ENCODE measurements at regions not wholly inside any gene's neighbourhood (a gene's known extent, or its start where the extent isn't known, plus 50 kb on each side); places are given as distances from the start of the nearest gene placed in this dataset.

DNA sequence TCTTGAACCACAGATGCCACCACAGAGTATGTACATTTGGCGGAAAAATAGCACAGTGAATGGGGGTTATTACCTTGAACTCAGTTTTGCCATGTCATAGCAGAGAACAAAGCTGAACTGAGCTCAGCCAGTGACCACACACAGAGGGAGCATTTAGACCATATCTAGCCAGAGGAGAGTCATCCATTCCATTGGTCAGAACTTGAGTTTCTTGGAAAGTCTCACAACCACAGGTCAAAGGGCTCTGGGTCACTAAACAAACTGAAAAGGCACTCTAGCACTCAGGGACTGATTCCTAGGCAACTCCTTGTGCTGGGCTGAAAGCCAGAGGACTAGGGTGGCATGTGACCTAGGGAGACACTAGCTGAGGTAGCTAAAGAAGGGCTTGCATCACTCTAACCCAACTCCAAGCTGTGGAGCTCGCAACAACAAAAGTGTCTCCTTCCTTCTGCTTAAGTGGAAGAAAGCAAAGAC lies 239.7 kb upstream of the SEMA3D start:
- no peaks in the 10 kb centered on the region for H3K27me3 Mint-ChIP-seq (ENCODE audit: insufficient read depth)
- 95% methylated on average over 2 of the region's 2 CpGs; no CpG with 5 or more reads in 1 of the 2 experiments for WGBS, 2 experiments (ENCODE audit: insufficient coverage in 1 of 2, insufficient read length in 1 of 2)
- no peaks in the 10 kb centered on the region for H3K36me3 Mint-ChIP-seq (ENCODE audit: low read depth)

DNA sequence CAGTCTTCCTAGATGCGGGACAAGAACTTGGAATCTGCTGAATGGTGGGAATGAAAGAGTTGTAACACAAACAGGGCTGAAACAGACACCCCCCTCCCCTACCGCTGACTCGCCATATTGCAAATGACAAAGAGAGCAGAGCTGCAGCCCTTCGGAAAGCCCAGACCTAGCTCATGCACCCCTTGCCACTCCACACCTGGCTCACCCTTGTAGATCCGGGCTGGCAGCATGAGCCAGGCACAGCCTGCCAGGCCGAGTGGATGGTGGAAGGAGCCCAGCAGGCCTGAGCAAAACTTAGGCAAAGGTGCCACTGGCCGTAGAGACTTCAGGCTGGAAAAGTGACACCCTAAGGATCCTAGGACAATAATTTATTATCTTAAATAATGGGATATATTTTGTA lies 237.4 kb upstream of the SEMA3D start:
- no peak for TF ChIP-seq CTCF (conservative IDR thresholded peaks at IDR 0.05)
- no peaks in the 10 kb centered on the region for H3K27me3 ChIP-seq (ENCODE audit: control insufficient read depth, insufficient read depth, low read length, poor library complexity, severe bottlenecking)
- no peaks in the 10 kb centered on the region for H3K9me3 Mint-ChIP-seq
- H3K27me3 Mint-ChIP-seq (ENCODE audit: insufficient read depth), result no peaks in the 10 kb centered on the region
- H3K4me1 ChIP-seq (ENCODE audit: control insufficient read depth, insufficient read depth, low read length), result no peaks in the 10 kb centered on the region
- no peaks in the 10 kb centered on the region for H3K36me3 ChIP-seq (ENCODE audit: control insufficient read depth, insufficient read depth, low read length)
- no peak overlapping the region for H3K4me3 Mint-ChIP-seq
- WGBS, 2 experiments (ENCODE audit: insufficient coverage in 1 of 2, insufficient read length in 1 of 2), result 96% methylated on average over 7 of the region's 7 CpGs; no CpG with 5 or more reads in 1 of the 2 experiments
- no peak overlapping the region for H3K9ac ChIP-seq (ENCODE audit: extremely low read depth, low read length, poor library complexity, severe bottlenecking)
- no peaks in the 10 kb centered on the region for H3K36me3 Mint-ChIP-seq (ENCODE audit: low read depth)
- H3K27ac ChIP-seq (ENCODE audit: low read depth, low read length), result no peak overlapping the region
- no peaks in the 10 kb centered on the region for H3K9me3 ChIP-seq (ENCODE audit: control insufficient read depth, low read length)
- H3K4me1 Mint-ChIP-seq, result no peaks in the 10 kb centered on the region
- H3K4me3 ChIP-seq (ENCODE audit: low read length), result no peak overlapping the region
- peak; percentile 39 for DNase-seq
- H3K27ac Mint-ChIP-seq, result no peak overlapping the region

More for the DNA sequence above, 239.7 kb upstream of the SEMA3D start:
- Histone ChIP-seq H3K9ac (ENCODE audit: extremely low read depth, low read length, poor library complexity, severe bottlenecking) (no peak overlapping the region), H3K27me3 (ENCODE audit: control insufficient read depth, insufficient read depth, low read length, poor library complexity, severe bottlenecking) (no peaks in the 10 kb centered on the region), H3K27ac (ENCODE audit: low read depth, low read length) (no peak overlapping the region), H3K36me3 (ENCODE audit: control insufficient read depth, insufficient read depth, low read length) (no peaks in the 10 kb centered on the region), H3K4me1 (ENCODE audit: control insufficient read depth, insufficient read depth, low read length) (no peaks in the 10 kb centered on the region), H3K4me3 (ENCODE audit: low read length) (no peak overlapping the region), H3K9me3 (ENCODE audit: control insufficient read depth, low read length) (no peaks in the 10 kb centered on the region)
- no peaks in the 10 kb centered on the region for H3K4me1 Mint-ChIP-seq
- H3K9me3 Mint-ChIP-seq, result no peaks in the 10 kb centered on the region
- H3K27ac Mint-ChIP-seq, result no peak overlapping the region
- no peak overlapping the region for H3K4me3 Mint-ChIP-seq
- TF ChIP-seq CTCF (conservative IDR thresholded peaks at IDR 0.05), result no peak
- no peak for DNase-seq

GRCh38 chr7:85423209-85423895 lies 236.5 kb upstream of the SEMA3D start:
- Histone ChIP-seq H3K9ac (ENCODE audit: extremely low read depth, low read length, poor library complexity, severe bottlenecking) (no peak overlapping the region), H3K4me3 (ENCODE audit: low read length) (no peak overlapping the region), H3K27me3 (ENCODE audit: control insufficient read depth, insufficient read depth, low read length, poor library complexity, severe bottlenecking) (no peaks in the 10 kb centered on the region), H3K27ac (ENCODE audit: low read depth, low read length) (no peak overlapping the region), H3K9me3 (ENCODE audit: control insufficient read depth, low read length) (no peaks in the 10 kb centered on the region), H3K36me3 (ENCODE audit: control insufficient read depth, insufficient read depth, low read length) (no peaks in the 10 kb centered on the region), H3K4me1 (ENCODE audit: control insufficient read depth, insufficient read depth, low read length) (no peaks in the 10 kb centered on the region)
- no peak for TF ChIP-seq CTCF (conservative IDR thresholded peaks at IDR 0.05)
- 90 to 100% methylated on average over 5 to 21 of the region's 21 CpGs for WGBS, 2 experiments (ENCODE audit: insufficient coverage in 1 of 2, insufficient read length in 1 of 2)
- H3K27ac Mint-ChIP-seq, result no peak overlapping the region
- peak; percentile 36 for DNase-seq
- no peaks in the 10 kb centered on the region for H3K36me3 Mint-ChIP-seq (ENCODE audit: low read depth)
- no peaks in the 10 kb centered on the region for H3K27me3 Mint-ChIP-seq (ENCODE audit: insufficient read depth)
- no peaks in the 10 kb centered on the region for H3K9me3 Mint-ChIP-seq
- H3K4me1 Mint-ChIP-seq, result no peaks in the 10 kb centered on the region
- no peak overlapping the region for H3K4me3 Mint-ChIP-seq
